ENCODE measurements at regions not wholly inside any gene's neighbourhood (a gene's known extent, or its start where the extent isn't known, plus 50 kb on each side); places are given as distances from the start of the nearest gene placed in this dataset.

DNA sequence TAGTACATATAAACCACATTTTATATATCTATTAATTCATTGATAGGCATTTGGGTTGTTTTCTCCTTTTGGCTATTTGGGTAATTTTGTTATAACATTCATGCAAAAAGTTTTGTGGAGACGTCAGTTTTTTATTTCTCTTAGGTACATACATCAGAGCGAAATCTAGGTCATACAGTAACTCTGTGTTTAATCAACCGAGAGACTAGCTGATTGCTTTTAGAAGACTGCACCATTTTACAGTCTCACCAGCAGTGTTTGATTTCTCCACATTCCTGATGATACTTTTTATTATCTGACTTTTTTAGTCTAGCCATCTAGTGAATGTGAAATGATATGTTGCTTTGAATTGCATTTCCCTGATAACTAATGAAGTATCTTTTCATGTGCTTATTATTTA is 1019.3 kb downstream of the NSUN3 start:
- H3K9me3 Mint-ChIP-seq, result no peaks in the 10 kb centered on the region
- H3K79me2 ChIP-seq (ENCODE audit: low read depth), result no peaks in the 10 kb centered on the region
- H3K27me3 ChIP-seq, result no peaks in the 10 kb centered on the region
- H3K4me2 ChIP-seq, result no peak overlapping the region
- no peaks in the 10 kb centered on the region for H3K4me1 Mint-ChIP-seq
- no peak overlapping the region for H3K9ac ChIP-seq
- no peak for DNase-seq (ENCODE audit: low spot score)
- H3K36me3 Mint-ChIP-seq, result no peaks in the 10 kb centered on the region
- no peaks in the 10 kb centered on the region for H3K27me3 Mint-ChIP-seq (ENCODE audit: insufficient read depth, low read depth)
- no peak overlapping the region for H3K4me3 Mint-ChIP-seq
- no peaks in the 10 kb centered on the region for H3K9me3 ChIP-seq (ENCODE audit: low read depth)
- H3K4me3 ChIP-seq, result no peak overlapping the region
- H4K20me1 ChIP-seq (ENCODE audit: low read depth), result no peaks in the 10 kb centered on the region
- no peak overlapping the region for H3K27ac ChIP-seq
- H3F3A ChIP-seq (ENCODE audit: low read depth), result no peaks in the 10 kb centered on the region
- no peak overlapping the region for H2AFZ ChIP-seq (replicated peaks)
- TF ChIP-seq EZH2 (IDR thresholded peaks at IDR 0.05) (no peak), EZH2phosphoT487 (IDR thresholded peaks at IDR 0.05) (no peak)
- TF ChIP-seq, protein P1, sequence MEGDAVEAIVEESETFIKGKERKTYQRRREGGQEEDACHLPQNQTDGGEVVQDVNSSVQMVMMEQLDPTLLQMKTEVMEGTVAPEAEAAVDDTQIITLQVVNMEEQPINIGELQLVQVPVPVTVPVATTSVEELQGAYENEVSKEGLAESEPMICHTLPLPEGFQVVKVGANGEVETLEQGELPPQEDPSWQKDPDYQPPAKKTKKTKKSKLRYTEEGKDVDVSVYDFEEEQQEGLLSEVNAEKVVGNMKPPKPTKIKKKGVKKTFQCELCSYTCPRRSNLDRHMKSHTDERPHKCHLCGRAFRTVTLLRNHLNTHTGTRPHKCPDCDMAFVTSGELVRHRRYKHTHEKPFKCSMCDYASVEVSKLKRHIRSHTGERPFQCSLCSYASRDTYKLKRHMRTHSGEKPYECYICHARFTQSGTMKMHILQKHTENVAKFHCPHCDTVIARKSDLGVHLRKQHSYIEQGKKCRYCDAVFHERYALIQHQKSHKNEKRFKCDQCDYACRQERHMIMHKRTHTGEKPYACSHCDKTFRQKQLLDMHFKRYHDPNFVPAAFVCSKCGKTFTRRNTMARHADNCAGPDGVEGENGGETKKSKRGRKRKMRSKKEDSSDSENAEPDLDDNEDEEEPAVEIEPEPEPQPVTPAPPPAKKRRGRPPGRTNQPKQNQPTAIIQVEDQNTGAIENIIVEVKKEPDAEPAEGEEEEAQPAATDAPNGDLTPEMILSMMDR (IDR thresholded peaks at IDR 0.05), result no peak
- H3K27ac Mint-ChIP-seq, result no peak overlapping the region
- H3K4me1 ChIP-seq, result no peaks in the 10 kb centered on the region
- no peaks in the 10 kb centered on the region for H3K36me3 ChIP-seq

DNA sequence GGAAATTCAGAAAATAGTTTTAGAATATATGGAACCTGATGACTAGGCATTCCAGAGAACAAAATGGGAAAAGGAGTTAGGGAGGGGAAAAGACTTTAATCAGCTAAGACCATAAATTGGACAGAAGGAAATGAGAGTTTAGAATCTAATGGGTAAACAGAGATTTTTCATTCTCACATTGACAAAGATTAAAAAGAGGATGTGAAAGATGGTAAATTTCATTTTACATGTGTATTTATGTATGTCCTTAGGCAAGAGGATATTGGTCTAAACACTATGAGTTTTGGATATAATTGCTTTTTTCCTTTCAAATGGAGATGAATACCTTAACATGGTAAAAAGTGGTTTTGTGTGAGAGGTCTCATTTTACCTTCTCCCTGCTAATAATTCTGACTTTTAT is 1021.9 kb downstream of the NSUN3 start:
- no peak for DNase-seq (ENCODE audit: low spot score)
- Mint-ChIP-seq H3K4me3 (no peak overlapping the region), H3K9me3 (no peaks in the 10 kb centered on the region), H3K4me1 (no peaks in the 10 kb centered on the region), H3K36me3 (no peaks in the 10 kb centered on the region), H3K27ac (no peak overlapping the region), H3K27me3 (ENCODE audit: insufficient read depth, low read depth) (no peaks in the 10 kb centered on the region)
- H3K4me3 ChIP-seq, result no peak overlapping the region
- H3K9ac ChIP-seq, result no peak overlapping the region
- H3K27me3 ChIP-seq, result no peaks in the 10 kb centered on the region
- H4K20me1 ChIP-seq (ENCODE audit: low read depth), result no peaks in the 10 kb centered on the region
- H2AFZ ChIP-seq (replicated peaks), result no peak overlapping the region
- TF ChIP-seq, protein P1 (IDR thresholded peaks at IDR 0.05), result no peak
- TF ChIP-seq EZH2phosphoT487 (IDR thresholded peaks at IDR 0.05) (no peak), EZH2 (IDR thresholded peaks at IDR 0.05) (no peak)
- no peaks in the 10 kb centered on the region for H3K9me3 ChIP-seq (ENCODE audit: low read depth)
- H3K27ac ChIP-seq, result no peak overlapping the region
- no peak overlapping the region for H3K4me2 ChIP-seq
- H3K79me2 ChIP-seq (ENCODE audit: low read depth), result no peaks in the 10 kb centered on the region
- no peaks in the 10 kb centered on the region for H3K4me1 ChIP-seq
- no peaks in the 10 kb centered on the region for H3F3A ChIP-seq (ENCODE audit: low read depth)
- H3K36me3 ChIP-seq, result no peaks in the 10 kb centered on the region

DNA sequence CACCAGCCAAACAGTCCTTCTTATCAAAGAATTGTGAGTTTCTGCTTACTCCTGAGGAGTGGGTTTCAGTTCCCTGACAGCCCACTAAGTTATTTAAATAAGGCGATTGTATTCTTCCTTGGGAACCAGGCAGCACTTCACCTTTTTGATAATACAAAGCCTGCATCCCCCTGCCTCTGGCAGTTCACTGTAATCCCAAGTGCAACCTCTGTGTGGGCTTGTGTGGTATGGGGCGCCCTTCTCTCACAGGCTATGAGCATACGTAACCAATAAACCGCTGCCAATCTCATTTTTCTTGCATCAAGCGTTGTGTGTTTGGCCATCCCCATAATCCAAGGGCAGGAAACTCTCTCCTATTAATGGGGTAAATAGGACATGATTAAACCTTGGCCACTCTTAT is 1025.6 kb downstream of the NSUN3 start:
- Histone ChIP-seq H3K27me3 (no peaks in the 10 kb centered on the region), H3K4me2 (no peak overlapping the region), H3K79me2 (ENCODE audit: low read depth) (no peaks in the 10 kb centered on the region), H3K9me3 (ENCODE audit: low read depth) (no peaks in the 10 kb centered on the region), H3K27ac (no peak overlapping the region), H4K20me1 (ENCODE audit: low read depth) (no peaks in the 10 kb centered on the region), H2AFZ (replicated peaks) (no peak overlapping the region), H3K4me1 (no peaks in the 10 kb centered on the region), H3K36me3 (no peaks in the 10 kb centered on the region), H3F3A (ENCODE audit: low read depth) (no peaks in the 10 kb centered on the region), H3K4me3 (no peak overlapping the region), H3K9ac (no peak overlapping the region)
- no peak for DNase-seq (ENCODE audit: low spot score)
- no peak overlapping the region for H3K4me3 Mint-ChIP-seq
- H3K9me3 Mint-ChIP-seq, result no peaks in the 10 kb centered on the region
- no peaks in the 10 kb centered on the region for H3K36me3 Mint-ChIP-seq
- no peaks in the 10 kb centered on the region for H3K4me1 Mint-ChIP-seq
- H3K27ac Mint-ChIP-seq, result no peak overlapping the region
- H3K27me3 Mint-ChIP-seq (ENCODE audit: insufficient read depth, low read depth), result no peaks in the 10 kb centered on the region
- TF ChIP-seq EZH2 (IDR thresholded peaks at IDR 0.05) (no peak), EZH2phosphoT487 (IDR thresholded peaks at IDR 0.05) (no peak)
- TF ChIP-seq, protein P1 (IDR thresholded peaks at IDR 0.05), result no peak

DNA sequence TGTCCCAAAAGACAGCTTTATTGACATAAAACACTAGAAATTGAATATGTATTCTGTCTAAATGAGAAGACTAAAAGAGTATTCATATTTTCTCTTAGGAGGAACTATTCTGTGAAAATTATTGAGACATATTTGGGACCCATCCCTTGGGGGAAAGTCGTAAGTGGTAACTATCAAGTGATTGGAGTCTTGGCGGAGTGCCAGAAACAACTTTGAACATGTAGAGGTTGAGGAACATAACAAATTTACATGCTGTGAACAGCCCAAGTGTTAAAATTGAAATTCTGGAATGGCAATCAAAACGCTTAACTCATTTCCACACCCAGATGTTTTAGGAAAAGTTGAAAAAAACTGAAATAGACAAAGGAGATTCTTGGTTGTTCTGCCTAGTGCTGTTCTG is 1034.6 kb downstream of the NSUN3 start:
- H3K4me3 Mint-ChIP-seq, result no peak overlapping the region
- no peaks in the 10 kb centered on the region for H3K36me3 ChIP-seq
- no peaks in the 10 kb centered on the region for H3K4me1 Mint-ChIP-seq
- DNase-seq (ENCODE audit: low spot score), result no peak
- H3K36me3 Mint-ChIP-seq, result no peaks in the 10 kb centered on the region
- H3K9ac ChIP-seq, result no peak overlapping the region
- no peaks in the 10 kb centered on the region for H4K20me1 ChIP-seq (ENCODE audit: low read depth)
- no peak overlapping the region for H3K27ac ChIP-seq
- no peaks in the 10 kb centered on the region for H3K79me2 ChIP-seq (ENCODE audit: low read depth)
- no peaks in the 10 kb centered on the region for H3K9me3 Mint-ChIP-seq
- no peaks in the 10 kb centered on the region for H3K4me1 ChIP-seq
- no peak overlapping the region for H3K4me2 ChIP-seq
- H3K27me3 ChIP-seq, result no peaks in the 10 kb centered on the region
- H3K4me3 ChIP-seq, result no peak overlapping the region
- no peak overlapping the region for H2AFZ ChIP-seq (replicated peaks)
- no peak overlapping the region for H3K27ac Mint-ChIP-seq
- no peaks in the 10 kb centered on the region for H3K27me3 Mint-ChIP-seq (ENCODE audit: insufficient read depth, low read depth)
- no peaks in the 10 kb centered on the region for H3F3A ChIP-seq (ENCODE audit: low read depth)
- TF ChIP-seq EZH2 (IDR thresholded peaks at IDR 0.05) (no peak), EZH2phosphoT487 (IDR thresholded peaks at IDR 0.05) (no peak)
- TF ChIP-seq, protein P1 (IDR thresholded peaks at IDR 0.05), result no peak
- H3K9me3 ChIP-seq (ENCODE audit: low read depth), result no peaks in the 10 kb centered on the region

Data from neural progenitor cell (in vitro differentiated cells).